CD4-positive, CD25-positive, alpha-beta regulatory T cell (primary cell): ENCODE measurements at regions not wholly inside any gene's neighbourhood (a gene's known extent, or its start where the extent isn't known, plus 50 kb on each side); places are given as distances from the start of the nearest gene placed in this dataset.

Experiments used
- ATAC-seq, 2 donors: fragments of 150-1000 bp; cut with Tn5 transposase; one replicate each; pipeline ENCODE4 v1.10.0; 2021; ENCODE audit warnings: low read depth in 2 of 2, moderate number of reproducible peaks in 2 of 2, moderate library complexity in 1 of 2
- DNase-seq, 3 donors: peaks; one replicate each; pipeline versions ENCODE4 v3.0.0 to v3.0.0-alpha.2; 2012 to 2022; ENCODE audit warnings: mixed read lengths in 1 of 3
- H3K27ac ChIP-seq: one replicate; pipeline ENCODE4 v1.7.0; 2013; ENCODE audit warnings: mild to moderate bottlenecking, low read length; ENCODE audit not compliant: insufficient read depth, poor library complexity, severe bottlenecking
- H3K27me3 ChIP-seq: one replicate; pipeline ENCODE4 v1.7.0; 2013; ENCODE audit warnings: low read length; ENCODE audit not compliant: control insufficient read depth, insufficient read depth
- H3K36me3 ChIP-seq: one replicate; pipeline ENCODE4 v1.7.0; 2013; ENCODE audit warnings: mild to moderate bottlenecking, low read length, moderate library complexity; ENCODE audit not compliant: control insufficient read depth, insufficient read depth
- H3K4me1 ChIP-seq: 2 replicates; pipeline ENCODE4 v1.7.0; 2013; ENCODE audit warnings: mild to moderate bottlenecking, low read length; ENCODE audit not compliant: insufficient read depth, control insufficient read depth, poor library complexity, severe bottlenecking
- H3K4me3 ChIP-seq: one replicate; pipeline ENCODE4 v1.7.0; 2013; ENCODE audit warnings: low read depth, mild to moderate bottlenecking, low read length, moderate library complexity
- H3K9me3 ChIP-seq, 2 experiments: 1 replicate in 1 of 2; 2 replicates in 1 of 2; pipeline ENCODE4 v1.7.0; 2013; ENCODE audit warnings: low read length in 2 of 2, mild to moderate bottlenecking in 1 of 2, moderate library complexity in 1 of 2; ENCODE audit not compliant: control insufficient read depth in 2 of 2
- H3K27ac Mint-ChIP-seq, 3 donors: one replicate each; pipeline ENCODE4 v1.8.0; 2020 to 2022; ENCODE audit warnings: mild to moderate bottlenecking in 3 of 3, mixed read lengths in 3 of 3, moderate library complexity in 2 of 3
- H3K27me3 Mint-ChIP-seq: one replicate; pipeline ENCODE4 v1.8.0; 2022; ENCODE audit warnings: mild to moderate bottlenecking, mixed read lengths
- H3K36me3 Mint-ChIP-seq: one replicate; pipeline ENCODE4 v1.8.0; 2020; ENCODE audit warnings: mixed read lengths
- H3K4me1 Mint-ChIP-seq, 4 donors: one replicate each; pipeline ENCODE4 v1.8.0; 2020 to 2022; ENCODE audit warnings: mixed read lengths in 4 of 4, mild to moderate bottlenecking in 1 of 4
- H3K4me3 Mint-ChIP-seq, 4 donors: one replicate each; pipeline ENCODE4 v1.8.0; 2020 to 2022; ENCODE audit warnings: mild to moderate bottlenecking in 4 of 4, mixed read lengths in 4 of 4, moderate library complexity in 3 of 4
- H3K9me3 Mint-ChIP-seq, 7 donors: one replicate each; pipeline ENCODE4 v1.8.0; 2020 to 2022; ENCODE audit warnings: mixed read lengths in 7 of 7, mild to moderate bottlenecking in 3 of 7, moderate library complexity in 2 of 7

- ATAC-seq (no peak), DNase-seq (no peak)
- Histone ChIP-seq H3K36me3 (no peaks in the 10 kb centered on the region), H3K27ac (no peak overlapping the region), H3K4me3 (no peak overlapping the region), H3K4me1 (no peaks in the 10 kb centered on the region), H3K27me3 (no peaks in the 10 kb centered on the region), H3K9me3 (no peaks in the 10 kb centered on the region)
- Mint-ChIP-seq H3K4me1 (no peaks in the 10 kb centered on the region), H3K36me3 (no peaks in the 10 kb centered on the region), H3K9me3 (peaks cover 0 to 7% (median 0%) of the 10 kb centered on the region in 7 donors), H3K27ac (no peak overlapping the region), H3K4me3 (no peak overlapping the region), H3K27me3 (no peaks in the 10 kb centered on the region)
These were observed 337.6 kb downstream of the CTTN start for GRCh38 chr11:70735976-70736375.

GRCh38 chr11:70736461-70736860, 338.1 kb downstream of the CTTN start:
- H3K27ac ChIP-seq: no peak overlapping the region
- no peaks in the 10 kb centered on the region for H3K36me3 ChIP-seq
- H3K4me3 ChIP-seq: no peak overlapping the region
- no peaks in the 10 kb centered on the region for H3K27me3 ChIP-seq
- no peaks in the 10 kb centered on the region for H3K4me1 Mint-ChIP-seq
- H3K27me3 Mint-ChIP-seq: no peaks in the 10 kb centered on the region
- no peaks in the 10 kb centered on the region for H3K4me1 ChIP-seq
- no peak overlapping the region for H3K27ac Mint-ChIP-seq
- H3K36me3 Mint-ChIP-seq: no peaks in the 10 kb centered on the region
- H3K9me3 ChIP-seq: no peaks in the 10 kb centered on the region
- no peak overlapping the region for H3K4me3 Mint-ChIP-seq
- peaks cover 0 to 8% (median 0%) of the 10 kb centered on the region in 7 donors for H3K9me3 Mint-ChIP-seq
- ATAC-seq (no peak), DNase-seq (no peak)

DNA sequence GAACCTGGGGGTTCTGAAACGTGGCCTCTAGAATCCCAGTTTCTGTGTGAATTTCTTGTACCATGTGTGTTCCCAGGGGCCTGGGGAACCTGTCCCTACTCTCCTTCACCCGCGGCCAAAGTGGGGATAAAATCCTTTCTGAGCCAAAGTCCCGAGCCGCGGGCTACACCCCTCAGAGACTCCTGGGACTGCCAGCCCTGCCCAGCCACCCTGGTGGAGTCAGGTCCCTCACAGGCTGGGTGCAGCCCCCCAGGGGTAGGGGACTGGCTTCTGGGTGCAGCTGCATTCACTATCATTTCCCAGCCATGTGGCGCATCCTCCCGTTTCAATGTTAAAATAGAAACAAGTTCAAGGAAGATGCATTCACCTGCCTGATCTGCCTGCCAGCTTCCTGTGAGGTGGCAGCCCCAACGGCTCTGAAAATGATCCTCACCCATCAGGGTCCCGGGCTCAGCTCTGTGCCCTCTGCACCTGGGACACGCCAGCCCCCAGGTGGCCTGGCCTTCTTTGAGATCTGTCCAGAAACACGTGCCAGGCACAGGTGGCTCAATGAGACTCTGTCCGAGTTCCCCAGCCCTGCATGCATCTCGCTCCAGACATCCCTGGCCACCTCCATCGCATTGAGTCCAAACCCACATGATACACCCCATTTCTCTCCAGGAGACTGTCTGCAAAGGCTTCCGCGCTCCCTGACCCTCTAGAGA, 338.8 kb downstream of the CTTN start:
- no peaks in the 10 kb centered on the region for H3K4me1 Mint-ChIP-seq
- H3K4me3 Mint-ChIP-seq: no peak overlapping the region
- DNase-seq (no peak), ATAC-seq (no peak)
- no peaks in the 10 kb centered on the region for H3K36me3 ChIP-seq
- no peaks in the 10 kb centered on the region for H3K4me1 ChIP-seq
- no peak overlapping the region for H3K4me3 ChIP-seq
- H3K9me3 ChIP-seq: no peaks in the 10 kb centered on the region
- no peaks in the 10 kb centered on the region for H3K36me3 Mint-ChIP-seq
- peaks cover 4% of the 10 kb centered on the region for H3K27me3 Mint-ChIP-seq
- peaks cover 0 to 7% (median 0%) of the 10 kb centered on the region in 7 donors for H3K9me3 Mint-ChIP-seq
- no peak overlapping the region for H3K27ac ChIP-seq
- H3K27ac Mint-ChIP-seq: no peak overlapping the region
- no peaks in the 10 kb centered on the region for H3K27me3 ChIP-seq

GRCh38 chr11:70737816-70738630, 339.7 kb downstream of the CTTN start:
- no peak for DNase-seq
- Mint-ChIP-seq H3K4me1 (no peaks in the 10 kb centered on the region), H3K36me3 (no peaks in the 10 kb centered on the region), H3K9me3 (peaks cover 0 to 6% (median 0%) of the 10 kb centered on the region in 7 donors), H3K27ac (no peak overlapping the region), H3K27me3 (peaks cover 4% of the 10 kb centered on the region), H3K4me3 (no peak overlapping the region)
- no peaks in the 10 kb centered on the region for H3K27me3 ChIP-seq
- no peaks in the 10 kb centered on the region for H3K4me1 ChIP-seq
- H3K9me3 ChIP-seq: no peaks in the 10 kb centered on the region
- no peak overlapping the region for H3K4me3 ChIP-seq
- no peak overlapping the region for H3K27ac ChIP-seq
- no peak for ATAC-seq
- H3K36me3 ChIP-seq: no peaks in the 10 kb centered on the region

- Mint-ChIP-seq H3K27ac (no peak overlapping the region), H3K4me1 (no peaks in the 10 kb centered on the region), H3K36me3 (no peaks in the 10 kb centered on the region), H3K27me3 (peaks cover 4% of the 10 kb centered on the region), H3K4me3 (no peak overlapping the region), H3K9me3 (peaks cover 0 to 6% (median 0%) of the 10 kb centered on the region in 7 donors)
- ATAC-seq (no peak), DNase-seq (no peak)
- no peaks in the 10 kb centered on the region for H3K27me3 ChIP-seq
- no peak overlapping the region for H3K27ac ChIP-seq
- H3K4me3 ChIP-seq: no peak overlapping the region
- no peaks in the 10 kb centered on the region for H3K36me3 ChIP-seq
- no peaks in the 10 kb centered on the region for H3K9me3 ChIP-seq
- H3K4me1 ChIP-seq: no peaks in the 10 kb centered on the region
These were observed 340.3 kb downstream of the CTTN start for GRCh38 chr11:70738661-70739060.

GRCh38 chr11:70739091-70739490, 340.8 kb downstream of the CTTN start:
- no peaks in the 10 kb centered on the region for H3K4me1 Mint-ChIP-seq
- Histone ChIP-seq H3K27me3 (no peaks in the 10 kb centered on the region), H3K36me3 (no peaks in the 10 kb centered on the region), H3K9me3 (no peaks in the 10 kb centered on the region), H3K4me1 (no peaks in the 10 kb centered on the region), H3K27ac (no peak overlapping the region), H3K4me3 (no peak overlapping the region)
- DNase-seq: no peak
- H3K27me3 Mint-ChIP-seq: peaks cover 4% of the 10 kb centered on the region
- H3K9me3 Mint-ChIP-seq: peaks cover 0 to 6% (median 0%) of the 10 kb centered on the region in 7 donors
- no peaks in the 10 kb centered on the region for H3K36me3 Mint-ChIP-seq
- no peak for ATAC-seq
- no peak overlapping the region for H3K4me3 Mint-ChIP-seq
- H3K27ac Mint-ChIP-seq: no peak overlapping the region

DNA sequence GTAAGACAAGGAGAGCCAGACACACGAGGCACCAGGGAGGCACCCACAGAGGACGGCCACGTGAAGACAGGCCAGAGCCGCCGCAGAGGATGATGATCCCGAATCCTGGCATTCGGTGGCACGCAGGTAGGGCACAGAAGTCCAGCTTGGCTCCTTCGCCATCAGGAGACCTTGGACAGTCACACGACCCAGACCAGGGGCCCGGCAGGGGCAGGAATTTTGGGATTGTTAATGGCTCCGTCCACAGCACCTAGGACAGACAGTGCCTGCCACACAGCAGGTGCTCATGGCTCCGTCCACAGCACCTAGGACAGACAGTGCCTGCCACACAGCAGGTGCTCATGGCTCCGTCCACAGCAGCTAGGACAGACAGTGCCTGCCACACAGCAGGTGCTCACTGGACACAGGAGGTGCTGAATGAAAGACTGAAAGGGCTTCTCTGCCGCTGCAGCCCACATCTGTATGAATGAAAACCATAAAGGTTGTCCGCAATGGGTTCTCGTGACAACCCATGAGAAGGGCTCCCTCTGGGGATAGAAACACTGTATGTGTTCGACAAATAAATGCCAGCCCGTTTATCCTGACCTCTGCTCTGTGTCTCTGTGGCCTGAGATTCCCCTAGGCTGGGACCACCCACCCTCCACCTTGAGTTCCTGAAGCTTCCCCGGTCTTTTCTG, 341.6 kb downstream of the CTTN start:
- peaks cover 0 to 6% (median 0%) of the 10 kb centered on the region in 7 donors for H3K9me3 Mint-ChIP-seq
- no peak for DNase-seq
- no peak overlapping the region for H3K4me3 Mint-ChIP-seq
- Histone ChIP-seq H3K27ac (no peak overlapping the region), H3K4me3 (no peak overlapping the region), H3K27me3 (no peaks in the 10 kb centered on the region), H3K36me3 (no peaks in the 10 kb centered on the region), H3K4me1 (no peaks in the 10 kb centered on the region), H3K9me3 (no peaks in the 10 kb centered on the region)
- no peaks in the 10 kb centered on the region for H3K36me3 Mint-ChIP-seq
- H3K27me3 Mint-ChIP-seq: peaks cover 4% of the 10 kb centered on the region
- no peak for ATAC-seq
- H3K4me1 Mint-ChIP-seq: no peaks in the 10 kb centered on the region
- H3K27ac Mint-ChIP-seq: no peak overlapping the region
